Kidney epithelial cell (primary cell): ENCODE measurements at regions not wholly inside any gene's neighbourhood (a gene's known extent, or its start where the extent isn't known, plus 50 kb on each side); places are given as distances from the start of the nearest gene placed in this dataset.

Source experiments
- DNase-seq: peaks from one replicate; pipeline ENCODE4 v3.0.0-alpha.2; 2010; ENCODE audit warnings: low read depth
- H3K27me3 ChIP-seq: 2 replicates; pipeline ENCODE4 v1.6.0; 2011; ENCODE audit warnings: low read length; ENCODE audit not compliant: control insufficient read depth, insufficient read depth
- H3K36me3 ChIP-seq: 2 replicates; pipeline ENCODE4 v1.5.1; 2011; ENCODE audit warnings: low read length; ENCODE audit not compliant: control insufficient read depth, insufficient read depth
- H3K4me3 ChIP-seq: 2 replicates; pipeline ENCODE4 v1.5.1; 2011; ENCODE audit warnings: low read depth, mild to moderate bottlenecking, control low read depth, low read length
- CTCF ChIP-seq: IDR thresholded peaks from 2 replicates; pipeline ENCODE4 v1.5.1; 2011; ENCODE audit warnings: mild to moderate bottlenecking, moderate library complexity, low read length, control low read depth, inconsistent platforms; ENCODE audit not compliant: insufficient read depth, poor library complexity, severe bottlenecking

GRCh38 chr7:19369182-19369581 lies 224.0 kb upstream of the FERD3L start:
- H3K27me3 ChIP-seq: no peaks in the 10 kb centered on the region
- no peaks in the 10 kb centered on the region for H3K36me3 ChIP-seq
- TF ChIP-seq CTCF: no peak
- DNase-seq: no peak
- no peak overlapping the region for H3K4me3 ChIP-seq

GRCh38 chr7:19368491-19368925 lies 223.3 kb upstream of the FERD3L start:
- H3K27me3 ChIP-seq: no peaks in the 10 kb centered on the region
- no peak for TF ChIP-seq CTCF
- H3K36me3 ChIP-seq: no peaks in the 10 kb centered on the region
- no peak for DNase-seq
- no peak overlapping the region for H3K4me3 ChIP-seq

GRCh38 chr7:19364950-19365349 lies 219.7 kb upstream of the FERD3L start:
- DNase-seq: no peak
- TF ChIP-seq CTCF: no peak
- H3K36me3 ChIP-seq: no peaks in the 10 kb centered on the region

DNA sequence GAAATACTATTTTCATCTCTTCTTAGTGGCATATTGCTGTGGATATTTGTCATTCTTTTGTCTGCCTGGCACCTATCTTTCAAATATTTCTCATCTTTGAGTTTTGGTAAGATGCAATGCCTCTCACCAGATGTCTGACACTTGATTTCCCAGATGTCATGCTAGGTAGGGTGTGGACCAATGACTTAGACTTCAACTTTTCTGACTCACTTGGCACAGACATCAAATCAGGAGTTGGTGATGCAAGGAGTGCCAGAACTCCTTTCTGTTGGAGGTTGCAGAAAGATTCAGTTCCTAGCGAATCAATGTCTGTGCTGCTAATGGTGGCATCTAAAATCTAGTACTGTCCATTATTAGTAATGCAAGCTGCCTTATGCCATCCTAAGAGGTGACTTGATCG lies 216.9 kb upstream of the FERD3L start:
- TF ChIP-seq CTCF: no peak
- no peak overlapping the region for H3K4me3 ChIP-seq
- no peaks in the 10 kb centered on the region for H3K36me3 ChIP-seq
- H3K27me3 ChIP-seq: no peaks in the 10 kb centered on the region
- DNase-seq: no peak

More at GRCh38 chr7:19364950-19365349, 219.7 kb upstream of the FERD3L start:
- no peak overlapping the region for H3K4me3 ChIP-seq
- H3K27me3 ChIP-seq: no peaks in the 10 kb centered on the region

DNA sequence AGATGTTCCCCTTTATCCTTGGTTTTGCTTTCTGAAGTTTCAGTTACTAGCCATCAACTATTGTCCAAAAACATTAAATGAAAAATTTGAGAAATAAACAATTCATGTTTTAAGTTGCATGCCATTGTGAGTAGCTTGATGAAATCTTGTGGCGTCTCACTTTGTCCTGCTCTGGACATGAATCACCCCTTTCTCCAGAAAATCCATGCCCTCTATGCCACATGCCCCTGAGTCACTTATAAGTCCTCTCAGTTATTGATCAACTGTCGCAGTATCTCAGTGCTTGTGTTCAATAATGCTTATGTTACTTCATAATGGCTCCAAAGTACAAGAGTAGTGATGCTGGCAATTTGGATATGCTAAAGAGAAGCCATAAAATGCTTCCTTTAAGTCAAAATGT lies 208.0 kb upstream of the FERD3L start:
- H3K36me3 ChIP-seq: no peaks in the 10 kb centered on the region
- no peak for TF ChIP-seq CTCF
- DNase-seq: no peak
- no peaks in the 10 kb centered on the region for H3K27me3 ChIP-seq
- no peak overlapping the region for H3K4me3 ChIP-seq

GRCh38 chr7:19352305-19352695 lies 207.1 kb upstream of the FERD3L start:
- Histone ChIP-seq H3K36me3 (no peaks in the 10 kb centered on the region), H3K4me3 (no peak overlapping the region), H3K27me3 (no peaks in the 10 kb centered on the region)
- DNase-seq: no peak
- no peak for TF ChIP-seq CTCF
